K562 (cell line): ENCODE measurements at regions not wholly inside any gene's neighbourhood (a gene's known extent, or its start where the extent isn't known, plus 50 kb on each side); places are given as distances from the start of the nearest gene placed in this dataset.

Experiments
- ATAC-seq: fragments of 200-7000 bp; cut with Tn5 transposase; 3 replicates; pipeline ENCODE4 v1.9.1; 2020; ENCODE audit warnings: moderate library complexity
- BruUV-seq: library from RNA; stranded (reverse); fragments of 400-500 nt; replicated peaks from 2 replicates; lab custom pipeline; 2021; lab: Mats Ljungman, UMichigan
- CTCF ChIA-PET: fragments of 300-600 bp; formaldehyde crosslinking; extraction: SDS; loops from one replicate; lab custom pipeline; 2021; ENCODE audit warnings: low intra/inter-chr PET ratio; lab: Yijun Ruan, JAX
- POLR2A ChIA-PET: fragments of 300-600, 350-650 bp; sonication (Branson Sonifier 250); formaldehyde crosslinking; extraction: SDS; loops from one replicate; lab custom pipeline; 2021; ENCODE audit warnings: antibody characterized with exemption, inconsistent platforms; lab: Yijun Ruan, JAX
- DNase-seq, 4 experiments: peaks; one replicate each; pipeline versions ENCODE4 v3.0.0 to v3.0.0-alpha.2; 2011 to 2018; ENCODE audit warnings: low spot score in 3 of 4, mixed read lengths in 3 of 4; ENCODE audit errors: extremely low read depth in 1 of 4
- FAIRE-seq: peaks from 2 replicates; lab custom pipeline; 2011; peaks lifted over from hg19 to GRCh38; lab: Jason Lieb, UNC
- H2AFZ ChIP-seq: 2 replicates; pipeline ENCODE4 v1.6.0; 2011; ENCODE audit warnings: low read depth, low read length, control low read depth, inconsistent platforms
- H3K27ac ChIP-seq: fragments of 200-600 bp; 3 replicates; pipeline ENCODE4 v1.8.0; 2011; ENCODE audit warnings: low read depth, mild to moderate bottlenecking, control low read depth, inconsistent platforms, low read length, moderate library complexity, mixed read lengths; ENCODE audit errors: extremely low read depth
- H3K27me3 ChIP-seq, 2 experiments: fragments of 300-600 bp in 1 of 2; 2 replicates in 1 of 2; 3 replicates in 1 of 2; pipeline versions ENCODE4 v1.6.0 to v1.8.0; 2011; ENCODE audit warnings: inconsistent platforms in 2 of 2, low read length in 2 of 2, mild to moderate bottlenecking in 1 of 2, mixed read lengths in 1 of 2, moderate library complexity in 1 of 2; ENCODE audit not compliant: control insufficient read depth in 2 of 2, insufficient read depth in 2 of 2
- H3K36me3 ChIP-seq: fragments of 300-600 bp; 3 replicates; pipeline ENCODE4 v1.8.0; 2011; ENCODE audit warnings: mild to moderate bottlenecking, low read length, inconsistent platforms; ENCODE audit not compliant: control insufficient read depth, insufficient read depth
- H3K4me1 ChIP-seq, 2 experiments: fragments of 200-600 bp in 1 of 2; replicated peaks in 1 of 2; 2 replicates in 1 of 2; 3 replicates in 1 of 2; pipeline versions ENCODE4 v1.5.1 to v1.8.0; 2011; ENCODE audit warnings: inconsistent platforms in 2 of 2, low read length in 2 of 2, mild to moderate bottlenecking in 1 of 2, mixed read lengths in 1 of 2, moderate library complexity in 1 of 2; ENCODE audit not compliant: control insufficient read depth in 2 of 2, insufficient read depth in 2 of 2
- H3K4me2 ChIP-seq: 2 replicates; pipeline ENCODE4 v1.6.1; 2011; ENCODE audit warnings: low read length, control low read depth, inconsistent platforms, mixed read lengths; ENCODE audit not compliant: insufficient read depth
- H3K4me3 ChIP-seq: fragments of 200-600 bp; sonication (generic), shearing (Covaris generic); 2 replicates; pipeline ENCODE4 v1.5.1; 2016; ENCODE audit warnings: control low read depth, inconsistent platforms
- H3K79me2 ChIP-seq: fragments of 200-600 bp; 3 replicates; pipeline ENCODE4 v1.8.0; 2011; ENCODE audit warnings: low read length, inconsistent platforms; ENCODE audit not compliant: control insufficient read depth, insufficient read depth
- H3K9ac ChIP-seq, 2 experiments: 2 replicates each; pipeline versions ENCODE4 v1.6.0 to v1.6.1; 2011; ENCODE audit warnings: low read depth in 2 of 2, low read length in 2 of 2, control low read depth in 1 of 2, inconsistent platforms in 1 of 2, mild to moderate bottlenecking in 1 of 2, mixed read lengths in 1 of 2; ENCODE audit not compliant: insufficient read depth in 1 of 2
- H3K9me1 ChIP-seq: one replicate; pipeline ENCODE4 v1.6.0; 2011; ENCODE audit warnings: inconsistent platforms, mild to moderate bottlenecking, low read length, moderate library complexity; ENCODE audit not compliant: control insufficient read depth, insufficient read depth
- H3K9me3 ChIP-seq: replicated peaks from 2 replicates; pipeline ENCODE4 v1.5.1; 2011; ENCODE audit warnings: low read depth, low read length, inconsistent platforms; ENCODE audit not compliant: control insufficient read depth, insufficient read depth
- H4K20me1 ChIP-seq: replicated peaks from 2 replicates; pipeline ENCODE4 v1.6.1; 2011; ENCODE audit warnings: low read length, inconsistent platforms, mixed read lengths; ENCODE audit not compliant: control insufficient read depth, insufficient read depth
- CTCF ChIP-seq, 3 experiments: IDR thresholded peaks in 2 of 3; conservative IDR thresholded peaks in 1 of 3; 2 replicates each; pipeline ENCODE4 v1.5.1; 2011 to 2012; ENCODE audit warnings: low read length in 3 of 3, mild to moderate bottlenecking in 3 of 3, control low read depth in 2 of 3, improper control_type of control experiment in 1 of 3, inconsistent platforms in 1 of 3, low read depth in 1 of 3, mixed read lengths in 1 of 3, moderate library complexity in 1 of 3; ENCODE audit not compliant: insufficient read depth in 2 of 3
- E2F3 ChIP-seq: fragments of 250-450 bp; sonication (Bioruptor Pico); IDR thresholded peaks from 2 replicates; pipeline ENCODE4 v1.4.0; 2020; ENCODE audit warnings: mild to moderate bottlenecking
- HDGF ChIP-seq: fragments of 450-650 bp; IDR thresholded peaks from 2 replicates; pipeline ENCODE4 v1.6.1; 2016
- HLTF ChIP-seq: fragments of 450-650 bp; IDR thresholded peaks from 2 replicates; pipeline ENCODE4 v1.6.1; 2016
- HNRNPLL ChIP-seq: fragments of 200-400 bp; formaldehyde crosslinking; IDR thresholded peaks from 2 replicates; pipeline ENCODE4 v1.6.1; 2017; ENCODE audit warnings: low read length, low read depth, mild to moderate bottlenecking; ENCODE audit not compliant: poor library complexity, severe bottlenecking
- HSF4 ChIP-seq: fragments of 250-450 bp; sonication (Bioruptor Pico); IDR thresholded peaks from 2 replicates; pipeline ENCODE4 v2.1.2; 2022; ENCODE audit warnings: mild to moderate bottlenecking, moderate library complexity, borderline replicate concordance
- KAT2B ChIP-seq: IDR thresholded peaks from one replicate; pipeline ENCODE4 v1.6.1; 2012; ENCODE audit warnings: low read depth, mild to moderate bottlenecking, control low read depth, inconsistent platforms, low read length, moderate library complexity
- NFXL1 ChIP-seq: fragments of 450-650 bp; formaldehyde crosslinking; IDR thresholded peaks from 2 replicates; pipeline ENCODE4 v1.4.0; 2021; ENCODE audit warnings: mild to moderate bottlenecking
- OTX1 ChIP-seq: fragments of 450-650 bp; formaldehyde crosslinking; IDR thresholded peaks from 2 replicates; pipeline ENCODE4 v1.4.0; 2022; ENCODE audit warnings: mild to moderate bottlenecking
- POLR2H ChIP-seq: IDR thresholded peaks from 2 replicates; pipeline ENCODE4 v1.6.1; 2016; ENCODE audit warnings: missing genetic modification characterization, low read depth, mild to moderate bottlenecking, control low read depth, missing compliant biosample characterization, moderate library complexity
- RFX1 ChIP-seq: fragments of 450-650 bp; IDR thresholded peaks from 2 replicates; pipeline ENCODE4 v1.6.1; 2016; ENCODE audit warnings: mild to moderate bottlenecking, moderate library complexity
- ZNF143 ChIP-seq: sonication (generic); formaldehyde crosslinking; IDR thresholded peaks from 2 replicates; pipeline ENCODE4 v1.9.0; 2022; ENCODE audit warnings: mild to moderate bottlenecking, missing genetic modification reagents
- WGBS: fragments of 100-300 bp; shearing (Covaris generic); methylation state at CpG from one replicate; pipeline ENCODE4 v1.1.6; 2016; ENCODE audit warnings: low coverage, mixed read lengths; ENCODE audit not compliant: insufficient coverage; ENCODE audit errors: missing lambda C conversion rate; 5-methylcytosine and 5-hydroxymethylcytosine counted together
- in situ Hi-C: fragments of 300-500 bp; cut with MboI; formaldehyde crosslinking; loops from 4 replicates; pipeline ENCODE4 v1.15.0; 2018; ENCODE audit warnings: inconsistent platforms, mixed read lengths
- intact Hi-C: fragments of 100-400 bp; cut with micrococcal nuclease; formaldehyde crosslinking; loops from 2 replicates; pipeline ENCODE4 v1.14.2; 2022

- Histone ChIP-seq H3K9me1 (no peaks in the 10 kb centered on the region), H4K20me1 (no peaks in the 10 kb centered on the region), H3K4me2 (no peak overlapping the region), H3K27me3 (no peaks in the 10 kb centered on the region; a peak in 1 of 5 replicates), H3K79me2 (no peaks in the 10 kb centered on the region), H3K9ac (no peak overlapping the region), H3K4me3 (no peak overlapping the region), H2AFZ (no peak overlapping the region), H3K9me3 (no peaks in the 10 kb centered on the region; the same call in 1 of the 2 replicates), H3K27ac (no peak overlapping the region), H3K4me1 (peaks cover 6 to 7% of the 10 kb centered on the region in 2 experiments; a peak in 3 of 5 replicates), H3K36me3 (no peaks in the 10 kb centered on the region)
- in situ Hi-C loops (loop anchor here (10.0 kb wide), 1 partner anchor 909 kb away; no protein-coding TSS in a partner anchor), intact Hi-C loops (no loop called here)
- ATAC-seq (no peak), FAIRE-seq (no peak), DNase-seq (no peak)
- TF ChIP-seq HNRNPLL, result no peak
- TF ChIP-seq OTX1, result no peak
- TF ChIP-seq ZNF143 (CRISPR knock-in tag), result no peak
- no peak for TF ChIP-seq HLTF
- no peak for TF ChIP-seq CTCF (IDR thresholded peaks at IDR 0.05 in 2 of 3, conservative IDR thresholded peaks at IDR 0.05 in 1 of 3; ENCODE audit: insufficient read depth in 2 of 3, low read depth in 1 of 3, low read length in 3 of 3)
- TF ChIP-seq KAT2B, result no peak
- TF ChIP-seq E2F3 (CRISPR knock-in tag), result no peak
- TF ChIP-seq RFX1, result no peak
- TF ChIP-seq HDGF, result no peak
- no peak for TF ChIP-seq NFXL1
- TF ChIP-seq HSF4 (CRISPR knock-in tag), result no peak
- TF ChIP-seq POLR2H (tag), result no peak
- ChIA-PET CTCF (no interaction called here), POLR2A (no interaction called here)
- no TSS peak for BruUV-seq
- WGBS, result 87% methylated on average over 14 of the region's 14 CpGs
These were observed 170.5 kb downstream of the GPX5 start for GRCh38 chr6:28696167-28696566.
